GM04504 (cell line): ENCODE measurements at regions not wholly inside any gene's neighbourhood (a gene's known extent, or its start where the extent isn't known, plus 50 kb on each side); places are given as distances from the start of the nearest gene placed in this dataset.

ENCODE experiments used
- DNase-seq: peaks from one replicate; pipeline ENCODE4 v3.0.0-alpha.2; 2012; ENCODE audit warnings: low read depth

- DNase-seq: no peak
These were observed 76.1 kb upstream of the GYPC start for GRCh38 chr2:126579868-126580267.

DNA sequence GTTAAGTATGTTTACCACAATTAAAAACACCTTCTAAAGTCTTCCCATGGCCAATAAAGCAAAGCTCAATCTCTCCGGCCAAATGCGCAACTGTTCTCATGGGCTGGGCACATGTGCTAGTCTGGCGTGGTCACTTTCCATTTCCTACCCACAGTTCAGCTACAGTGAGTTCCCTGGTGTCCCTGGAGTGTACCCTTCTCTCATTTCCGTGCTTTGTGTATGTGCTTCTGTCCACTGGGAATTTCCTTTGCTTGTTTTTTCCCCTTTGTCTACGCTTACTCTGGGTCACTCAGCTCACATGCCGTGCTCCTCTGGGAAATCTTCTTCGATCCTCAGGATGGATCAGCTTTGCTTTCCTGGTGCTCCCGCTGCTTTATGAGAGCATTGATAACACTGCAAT is 69.6 kb upstream of the GYPC start:
- no peak for DNase-seq

DNA sequence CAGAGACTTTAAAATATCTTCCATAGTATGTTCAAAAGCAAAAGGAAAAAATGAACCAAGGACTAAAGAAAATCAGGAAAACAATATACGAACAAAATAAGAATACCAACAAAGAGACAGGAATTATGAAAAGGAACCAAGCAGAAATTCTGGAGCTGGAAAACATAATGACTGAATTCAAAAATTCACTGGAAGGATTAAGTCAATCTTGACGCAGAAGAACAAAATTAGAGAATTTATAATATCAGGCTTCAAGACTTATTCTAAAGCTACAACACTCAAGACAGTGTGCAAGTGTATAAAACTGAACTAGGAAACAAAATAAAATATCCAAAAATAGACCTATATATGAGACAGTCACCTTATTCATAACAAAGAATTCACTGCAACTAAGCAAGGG is 56.9 kb upstream of the GYPC start:
- DNase-seq: no peak

DNA sequence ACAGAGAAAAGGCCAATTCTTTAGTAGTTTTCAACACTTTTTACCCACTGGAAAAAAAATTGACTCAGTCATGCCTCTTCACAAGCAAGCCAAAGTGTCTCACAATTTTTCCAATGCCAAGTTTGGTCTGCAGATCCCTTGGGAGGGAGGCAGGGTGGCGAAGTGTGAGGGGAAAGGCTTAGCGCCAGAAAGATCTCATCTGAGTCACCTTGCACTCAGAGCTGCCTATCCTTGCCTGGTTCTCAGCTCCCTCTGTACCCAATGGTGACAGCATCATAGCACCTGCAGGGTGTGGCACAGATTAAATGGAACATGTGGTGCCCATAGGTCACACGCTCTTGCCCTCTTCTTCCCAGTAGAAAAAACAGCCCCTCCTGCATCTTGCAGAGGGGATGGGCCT is 55.2 kb upstream of the GYPC start:
- DNase-seq: no peak

DNA sequence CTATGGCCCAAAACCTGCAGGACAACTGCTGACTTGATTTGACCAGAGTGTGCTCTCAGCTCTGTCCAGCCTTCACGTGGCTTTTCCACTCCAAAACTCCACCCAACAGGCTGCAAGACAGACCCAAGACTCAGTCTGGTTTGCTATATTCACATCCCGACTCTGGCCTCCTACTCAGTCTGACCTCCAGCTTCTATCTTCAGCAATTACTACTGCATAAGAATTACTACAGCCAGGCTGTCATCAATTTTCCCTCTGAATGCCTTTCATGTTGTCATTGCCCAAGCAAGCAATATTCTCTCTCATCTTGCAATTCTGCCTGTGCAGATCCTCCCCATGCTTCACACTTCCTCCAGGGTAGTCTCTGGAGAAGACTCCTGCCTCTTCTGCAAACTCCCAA is 53.6 kb upstream of the GYPC start:
- no peak for DNase-seq
